ENCODE measurements at regions not wholly inside any gene's neighbourhood (a gene's known extent, or its start where the extent isn't known, plus 50 kb on each side); places are given as distances from the start of the nearest gene placed in this dataset.

- no peak for DNase-seq (ENCODE audit: low read depth in 2 of 2)
Measured at GRCh38 chr11:29959488-29959887, 57.3 kb downstream of the KCNA4 start.

GRCh38 chr11:29957431-29957830 lies 59.4 kb downstream of the KCNA4 start:
- no peak for DNase-seq (ENCODE audit: low read depth in 2 of 2)

DNA sequence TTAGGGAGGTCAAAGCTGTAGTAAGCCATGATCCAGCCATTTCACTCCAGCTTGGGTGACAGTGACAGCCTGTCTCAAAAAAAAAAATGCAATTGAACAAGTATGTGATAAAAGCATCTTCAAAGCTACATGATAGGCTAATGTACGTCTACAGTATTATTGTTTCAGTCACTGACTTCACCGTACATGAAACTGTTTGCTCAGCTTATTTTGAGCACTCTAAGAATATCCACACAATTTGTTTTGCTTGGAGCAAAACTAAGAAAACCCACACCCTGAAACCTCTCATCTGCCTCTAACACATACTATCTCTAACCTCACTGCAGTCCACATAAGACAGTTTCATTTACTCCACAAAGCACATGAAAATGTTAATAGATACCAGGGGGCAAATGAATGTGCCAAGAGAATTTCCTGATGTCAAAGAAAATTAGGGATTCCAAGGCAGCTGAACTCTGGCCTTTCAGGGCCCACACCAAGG lies 60.7 kb downstream of the KCNA4 start:
- DNase-seq (ENCODE audit: low read depth in 2 of 2): no peak

- no peak for DNase-seq (ENCODE audit: low read depth in 2 of 2)
Measured at GRCh38 chr11:29943347-29943746, 73.5 kb downstream of the KCNA4 start.

DNA sequence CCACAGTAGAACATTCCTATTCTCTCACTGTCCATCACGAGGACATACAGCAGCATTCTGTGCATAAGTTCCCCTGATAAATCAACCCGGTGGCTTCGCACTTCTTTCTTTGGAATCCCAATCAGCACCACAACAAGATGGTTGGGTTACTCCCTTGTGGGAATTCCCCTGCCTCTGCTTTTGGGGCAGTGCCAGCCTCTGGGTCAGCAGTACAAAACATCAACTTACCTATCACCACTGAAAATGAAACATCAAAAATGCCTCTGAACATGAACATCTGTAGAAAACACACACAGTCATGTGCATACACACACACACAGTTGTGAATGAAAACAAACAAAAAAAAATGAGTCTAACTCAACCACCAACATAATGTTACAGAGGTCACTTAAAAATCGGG lies 79.3 kb downstream of the KCNA4 start:
- no peak for DNase-seq (ENCODE audit: low read depth in 2 of 2)

DNA sequence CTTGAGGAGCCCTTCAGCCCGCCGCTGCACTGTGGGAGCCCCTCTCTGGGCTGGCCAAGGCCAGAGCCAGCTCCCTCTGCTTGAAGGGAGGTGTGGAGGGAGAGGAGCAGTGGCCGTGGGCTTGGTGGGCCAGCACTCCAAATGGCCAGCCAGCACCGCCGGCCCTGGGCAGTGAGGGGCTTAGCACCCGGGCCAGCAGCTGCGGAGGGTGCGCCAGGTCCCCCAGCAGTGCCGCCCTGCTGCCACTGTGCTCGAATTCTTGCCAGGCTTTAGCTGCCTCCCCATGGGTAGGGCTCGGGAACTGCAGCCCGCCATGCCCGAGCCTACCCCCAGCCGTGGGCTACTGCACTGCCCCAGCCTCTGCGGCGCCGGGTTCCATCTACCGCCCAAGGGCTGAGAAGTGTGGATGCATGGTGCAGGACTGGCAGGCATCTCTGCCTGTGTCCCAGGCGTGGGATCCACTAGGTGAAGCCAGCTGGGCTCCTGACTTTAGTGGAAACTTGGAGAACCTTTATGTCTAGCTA lies 82.7 kb downstream of the KCNA4 start:
- DNase-seq (ENCODE audit: low read depth in 2 of 2): no peak

DNA sequence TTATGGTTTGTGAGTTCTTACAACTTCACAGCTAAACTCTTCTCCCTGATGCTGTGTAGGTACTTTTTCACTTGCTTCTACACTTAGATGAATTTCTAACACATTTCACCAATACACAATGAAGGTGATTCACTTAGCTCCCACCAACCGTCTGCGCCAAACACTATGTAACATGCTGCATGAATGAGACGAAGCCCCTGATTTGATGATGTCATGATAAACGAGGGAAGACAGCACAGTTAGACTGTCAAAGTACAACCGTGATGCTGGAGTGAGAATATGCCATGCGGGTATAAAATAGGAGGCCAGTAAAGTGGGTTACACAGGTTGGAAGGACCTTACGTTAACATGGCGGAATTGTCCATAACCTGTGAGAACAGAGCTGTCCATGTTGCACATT lies 100.8 kb downstream of the KCNA4 start:
- DNase-seq (ENCODE audit: low read depth in 2 of 2): no peak

DNA sequence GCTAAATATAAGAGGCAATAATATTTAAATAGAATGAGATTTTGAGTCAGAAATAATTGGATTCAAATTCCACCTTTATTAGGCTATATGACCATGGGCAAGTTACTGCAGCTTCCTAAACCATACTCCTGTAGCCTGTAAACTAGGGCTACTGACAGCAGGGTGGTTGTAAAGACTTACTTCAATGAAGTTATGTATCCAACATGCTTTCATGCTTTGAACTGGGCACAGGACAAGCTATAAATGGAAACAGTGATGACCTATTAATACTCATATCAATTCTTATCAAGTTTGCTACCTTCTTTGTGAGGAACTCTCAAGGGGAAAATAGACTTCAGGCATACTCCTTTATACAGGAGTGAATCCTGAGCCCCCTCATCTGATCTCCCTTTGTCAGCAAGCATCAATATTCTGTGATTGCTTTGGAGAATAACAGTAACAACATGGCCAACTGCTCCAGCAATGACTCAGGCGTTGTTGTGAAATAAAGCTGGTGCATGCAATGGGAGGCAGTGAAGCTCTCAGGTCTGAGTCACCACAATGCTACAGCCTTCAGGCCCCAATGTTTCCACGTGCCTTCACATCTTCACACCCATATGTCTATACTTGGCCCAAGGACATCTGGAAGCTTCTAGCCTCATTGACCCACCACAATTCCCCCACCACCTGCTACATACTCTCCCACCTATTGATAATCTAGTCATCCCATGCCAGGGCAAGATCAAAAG lies 102.5 kb downstream of the KCNA4 start:
- DNase-seq (ENCODE audit: low read depth in 2 of 2): no peak

DNA sequence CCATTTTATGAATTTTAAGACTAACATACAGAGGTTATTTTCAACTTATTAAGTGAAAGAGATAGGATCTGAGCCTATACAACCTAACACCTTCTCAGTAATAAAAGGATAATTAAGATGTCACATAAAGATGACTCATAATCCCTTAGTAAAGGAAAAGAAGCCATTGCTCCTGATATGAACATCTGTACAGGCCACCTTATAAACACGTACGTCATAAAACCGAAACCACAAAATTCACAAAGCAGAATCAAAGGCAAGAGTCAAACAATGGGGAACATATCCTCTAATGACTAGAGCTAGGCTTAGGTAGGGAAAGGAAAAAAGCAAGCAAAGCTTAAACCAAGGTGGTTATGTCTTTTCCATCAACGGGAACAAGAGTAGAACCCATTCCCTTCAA lies 103.5 kb downstream of the KCNA4 start:
- no peak for DNase-seq (ENCODE audit: low read depth in 2 of 2)

GRCh38 chr11:29900382-29900781 lies 116.4 kb downstream of the KCNA4 start:
- no peak for DNase-seq (ENCODE audit: low read depth in 2 of 2)

- no peak for DNase-seq (ENCODE audit: low read depth in 2 of 2)
Measured at GRCh38 chr11:29879560-29879959, 137.3 kb downstream of the KCNA4 start.

- DNase-seq (ENCODE audit: low read depth in 2 of 2): no peak
Measured at GRCh38 chr11:29876192-29876591, 140.6 kb downstream of the KCNA4 start.

DNA sequence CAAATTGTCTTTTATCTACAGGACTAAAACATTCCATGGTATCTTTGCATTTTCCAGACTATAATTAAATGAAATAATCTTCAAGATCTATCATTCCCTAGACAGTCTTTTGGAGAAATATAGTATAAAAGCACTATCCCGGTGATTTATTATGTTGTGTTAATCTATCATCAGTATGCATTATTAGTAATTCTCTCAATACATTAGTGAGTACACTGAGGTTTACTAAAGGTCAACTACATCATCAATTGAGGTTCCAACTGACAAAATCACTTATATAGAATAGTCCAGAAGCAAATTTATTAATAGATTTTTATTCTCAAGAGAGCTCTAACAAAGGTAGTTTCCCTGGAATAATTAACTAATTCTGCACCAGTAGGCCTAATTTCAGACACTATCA lies 169.6 kb downstream of the KCNA4 start:
- DNase-seq (ENCODE audit: low read depth in 2 of 2): no peak

GRCh38 chr11:29844701-29845379 lies 172.0 kb downstream of the KCNA4 start:
- no peak for DNase-seq (ENCODE audit: low read depth in 2 of 2)

DNA sequence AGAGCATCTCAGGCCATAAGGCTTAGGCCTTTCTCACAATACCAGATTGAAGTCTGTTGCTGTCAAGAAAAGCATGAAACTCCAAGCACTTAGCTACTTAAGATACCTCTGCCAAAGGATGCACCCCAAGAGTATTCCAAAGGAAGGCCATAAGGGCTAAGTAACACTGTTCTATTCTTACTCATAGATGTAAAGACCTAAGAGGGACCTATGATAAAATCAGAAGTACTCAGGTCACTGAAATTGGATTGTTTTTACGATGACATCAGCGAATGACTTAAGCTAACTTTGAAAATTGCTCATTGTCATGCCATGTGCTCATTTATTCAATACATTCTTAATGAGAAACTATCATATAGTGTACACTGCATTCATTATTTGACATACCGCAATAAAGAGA lies 172.8 kb downstream of the KCNA4 start:
- DNase-seq (ENCODE audit: low read depth in 2 of 2): no peak

GRCh38 chr11:29842061-29842460 lies 174.8 kb downstream of the KCNA4 start:
- DNase-seq (ENCODE audit: low read depth in 2 of 2): no peak

DNA sequence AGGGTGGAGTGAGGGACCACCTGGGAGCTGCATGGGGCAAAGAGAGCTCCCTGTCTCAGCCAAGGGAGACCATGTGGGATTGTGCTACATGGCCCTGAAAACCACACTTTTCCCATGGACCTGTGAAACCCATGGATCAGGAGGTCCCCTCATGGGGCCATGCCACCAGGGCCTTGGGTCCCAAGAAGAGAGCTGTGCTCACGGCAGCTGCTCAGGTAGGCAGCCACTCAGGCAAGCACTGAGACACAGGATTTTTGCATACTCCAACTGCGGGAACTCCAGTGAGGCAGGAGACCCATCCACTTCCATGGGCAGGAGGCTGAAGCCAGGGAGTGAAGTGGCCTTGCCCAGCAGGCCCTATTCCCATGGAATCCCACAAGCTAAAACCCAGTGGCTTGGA lies 190.0 kb downstream of the KCNA4 start:
- no peak for DNase-seq (ENCODE audit: low read depth in 2 of 2)

DNA sequence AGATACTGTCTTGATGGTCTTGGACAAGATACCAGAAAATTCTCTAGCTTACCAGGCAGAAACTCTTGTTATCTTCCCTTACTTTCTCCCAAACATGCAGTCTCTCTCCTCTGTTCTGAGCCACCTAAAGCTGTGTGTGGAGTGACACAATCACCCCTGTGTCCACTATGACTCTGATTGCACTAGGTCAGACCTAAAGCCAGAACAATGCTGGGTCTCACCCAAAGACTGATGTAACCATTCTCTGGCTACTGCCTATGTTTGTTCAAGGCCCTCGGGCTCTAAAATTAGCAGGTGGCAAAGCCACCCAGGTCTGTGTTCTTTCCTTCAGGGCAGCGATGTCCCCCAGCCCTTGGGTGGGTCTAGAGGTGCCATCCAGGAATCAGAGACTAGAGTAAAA lies 200.5 kb downstream of the KCNA4 start:
- DNase-seq (ENCODE audit: low read depth in 2 of 2): no peak

DNA sequence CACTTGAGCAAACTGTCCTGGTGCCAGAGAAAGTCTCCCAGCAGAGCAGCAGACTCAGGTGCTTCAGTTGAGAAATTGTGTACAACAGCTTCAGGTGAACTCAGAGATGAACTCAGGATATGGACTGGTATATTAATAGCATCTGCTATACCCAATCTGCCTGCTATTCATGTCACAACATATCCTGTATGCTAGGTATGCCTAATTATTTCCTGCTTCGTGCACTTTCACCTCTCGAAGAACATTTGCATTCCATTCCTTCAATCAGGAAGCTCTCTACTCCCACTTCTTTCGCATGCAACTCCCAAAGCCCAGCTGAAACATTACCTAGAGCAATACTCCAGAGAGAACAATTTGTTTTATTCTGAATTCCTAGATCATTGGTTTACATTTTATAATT lies 207.7 kb downstream of the KCNA4 start:
- DNase-seq (ENCODE audit: low read depth in 2 of 2): no peak

DNA sequence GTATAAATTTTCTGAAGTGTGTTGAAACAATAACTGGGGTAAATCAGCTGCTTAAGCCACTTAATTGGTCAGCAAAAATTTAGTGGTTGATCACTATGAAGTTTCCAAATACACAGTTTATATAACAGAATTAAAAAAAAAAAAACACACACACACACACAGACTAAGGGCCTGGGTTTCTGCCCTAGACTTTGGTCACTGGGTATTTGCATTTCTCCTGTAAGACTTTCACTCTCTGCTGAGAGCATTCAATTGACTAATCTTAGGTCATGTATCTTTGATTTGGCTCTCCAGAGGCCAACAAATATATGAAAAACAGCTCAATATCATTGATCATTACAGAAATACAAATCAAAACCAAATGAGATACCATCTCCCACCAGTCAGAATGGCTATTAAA lies 214.3 kb downstream of the KCNA4 start:
- no peak for DNase-seq (ENCODE audit: low read depth in 2 of 2)

GRCh38 chr11:29801561-29801960 lies 215.3 kb downstream of the KCNA4 start:
- no peak for DNase-seq (ENCODE audit: low read depth in 2 of 2)

GRCh38 chr11:29786092-29786491 lies 230.7 kb downstream of the KCNA4 start:
- no peak for DNase-seq (ENCODE audit: low read depth in 2 of 2)

DNA sequence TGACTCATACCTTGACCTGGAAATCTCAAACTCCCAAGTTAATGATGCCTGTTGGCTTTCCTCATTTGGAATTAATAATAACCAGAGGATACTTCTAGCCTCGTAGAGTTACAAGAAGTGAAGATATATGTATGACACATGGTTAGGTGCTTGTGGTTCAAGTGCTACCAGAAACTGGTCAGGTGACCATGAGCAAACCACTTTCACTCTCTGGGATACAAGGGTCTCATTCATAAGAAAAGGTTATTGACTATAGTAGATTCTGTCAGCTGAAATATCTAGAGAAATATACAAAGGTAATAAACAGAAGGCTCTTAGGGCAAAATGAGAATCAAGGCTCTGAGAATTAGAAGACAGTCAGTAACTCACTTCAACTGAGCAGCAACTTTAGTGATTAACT lies 233.3 kb downstream of the KCNA4 start:
- DNase-seq (ENCODE audit: low read depth in 2 of 2): no peak
